CD8-positive, alpha-beta memory T cell (primary cell): ENCODE measurements at regions not wholly inside any gene's neighbourhood (a gene's known extent, or its start where the extent isn't known, plus 50 kb on each side); places are given as distances from the start of the nearest gene placed in this dataset.
"Not testable (repeated sequence)": the region's sequence is repeated elsewhere in the genome, so short reads cannot be mapped to it uniquely, and the experiment has no call there.

ENCODE experiments used
- CTCF ChIA-PET: fragments of 350-600 bp; sonication (Branson Sonifier 250); formaldehyde crosslinking; loops from one replicate; lab custom pipeline; 2021; ENCODE audit warnings: antibody characterized with exemption; lab: Charles Lee
- POLR2A ChIA-PET: fragments of 350-600 bp; sonication (Branson Sonifier 250); formaldehyde crosslinking; loops from one replicate; lab custom pipeline; 2021; ENCODE audit warnings: antibody characterized with exemption; lab: Charles Lee
- DNase-seq, 5 donors: peaks; one replicate each; pipeline versions ENCODE4 v3.0.0 to v3.0.0-alpha.2; 2020 to 2022; ENCODE audit warnings: mixed read lengths in 1 of 5
- H3K27ac ChIP-seq: one replicate; pipeline ENCODE4 v1.7.0; 2013; ENCODE audit warnings: low read depth, mild to moderate bottlenecking, low read length, moderate library complexity
- H3K27me3 ChIP-seq: 2 replicates; pipeline ENCODE4 v1.7.0; 2013; ENCODE audit warnings: low read length, mild to moderate bottlenecking; ENCODE audit not compliant: insufficient read depth, poor library complexity, severe bottlenecking
- H3K36me3 ChIP-seq: 2 replicates; pipeline ENCODE4 v1.7.0; 2013; ENCODE audit warnings: mild to moderate bottlenecking, low read length, moderate library complexity; ENCODE audit not compliant: insufficient read depth
- H3K4me1 ChIP-seq: 2 replicates; pipeline ENCODE4 v1.7.0; 2013; ENCODE audit warnings: mild to moderate bottlenecking, low read length, moderate library complexity; ENCODE audit not compliant: insufficient read depth
- H3K4me3 ChIP-seq: 2 replicates; pipeline ENCODE4 v1.7.0; 2013; ENCODE audit warnings: mild to moderate bottlenecking, low read length
- H3K9me3 ChIP-seq: 2 replicates; pipeline ENCODE4 v1.7.0; 2013; ENCODE audit warnings: mild to moderate bottlenecking, low read length
- H3K27ac Mint-ChIP-seq, 8 donors: one replicate each; pipeline ENCODE4 v1.8.0; 2020 to 2021; ENCODE audit warnings: mixed read lengths in 8 of 8, mild to moderate bottlenecking in 6 of 8, inconsistent platforms in 3 of 8, moderate library complexity in 3 of 8
- H3K27me3 Mint-ChIP-seq, 2 donors: one replicate each; pipeline ENCODE4 v1.8.0; 2020 to 2021; ENCODE audit warnings: mixed read lengths in 2 of 2, mild to moderate bottlenecking in 1 of 2, moderate library complexity in 1 of 2
- H3K36me3 Mint-ChIP-seq, 3 donors: one replicate each; pipeline ENCODE4 v1.8.0; 2020 to 2021; ENCODE audit warnings: mixed read lengths in 3 of 3, inconsistent platforms in 1 of 3, mild to moderate bottlenecking in 1 of 3
- H3K4me1 Mint-ChIP-seq, 3 donors: one replicate each; pipeline ENCODE4 v1.8.0; 2020 to 2021; ENCODE audit warnings: mixed read lengths in 3 of 3, inconsistent platforms in 1 of 3, mild to moderate bottlenecking in 1 of 3
- H3K4me3 Mint-ChIP-seq, 7 donors: one replicate each; pipeline ENCODE4 v1.8.0; 2020 to 2021; ENCODE audit warnings: mixed read lengths in 7 of 7, mild to moderate bottlenecking in 6 of 7, moderate library complexity in 4 of 7, inconsistent platforms in 2 of 7
- H3K9me3 Mint-ChIP-seq, 5 donors: one replicate each; pipeline ENCODE4 v1.8.0; 2020 to 2022; ENCODE audit warnings: mixed read lengths in 5 of 5, mild to moderate bottlenecking in 3 of 5, moderate library complexity in 2 of 5, inconsistent platforms in 1 of 5

DNA sequence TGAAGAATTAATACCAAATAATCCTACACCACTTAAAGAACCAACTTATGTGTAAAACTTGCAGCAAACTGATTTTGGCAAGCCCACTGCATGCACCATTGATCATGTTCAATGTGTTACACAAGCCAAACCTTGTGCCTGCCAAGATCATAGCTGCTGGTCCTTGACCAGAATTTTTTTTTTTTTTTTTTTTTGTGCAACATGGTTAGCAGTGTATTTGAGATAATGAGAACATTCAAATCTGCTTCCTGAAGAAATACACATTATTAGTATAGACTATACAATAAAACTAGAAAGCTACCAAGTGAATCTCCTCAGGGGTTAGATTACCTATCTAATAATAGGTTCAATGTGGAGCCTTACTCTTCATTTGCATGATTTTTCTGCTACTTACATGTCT, 421.0 kb downstream of the MRPL39 start:
- no peaks in the 10 kb centered on the region for H3K4me1 ChIP-seq
- H3K9me3 ChIP-seq, result no peaks in the 10 kb centered on the region
- Mint-ChIP-seq H3K27ac (no peak overlapping the region), H3K36me3 (no peaks in the 10 kb centered on the region), H3K4me1 (no peaks in the 10 kb centered on the region), H3K4me3 (no peak overlapping the region), H3K27me3 (no peaks in the 10 kb centered on the region), H3K9me3 (no peaks in the 10 kb centered on the region)
- no peaks in the 10 kb centered on the region for H3K27me3 ChIP-seq
- H3K27ac ChIP-seq, result no peak overlapping the region
- no peaks in the 10 kb centered on the region for H3K36me3 ChIP-seq
- POLR2A ChIA-PET, result no interaction called here
- no peak for DNase-seq
- H3K4me3 ChIP-seq, result no peak overlapping the region
- CTCF ChIA-PET, result no interaction called here

DNA sequence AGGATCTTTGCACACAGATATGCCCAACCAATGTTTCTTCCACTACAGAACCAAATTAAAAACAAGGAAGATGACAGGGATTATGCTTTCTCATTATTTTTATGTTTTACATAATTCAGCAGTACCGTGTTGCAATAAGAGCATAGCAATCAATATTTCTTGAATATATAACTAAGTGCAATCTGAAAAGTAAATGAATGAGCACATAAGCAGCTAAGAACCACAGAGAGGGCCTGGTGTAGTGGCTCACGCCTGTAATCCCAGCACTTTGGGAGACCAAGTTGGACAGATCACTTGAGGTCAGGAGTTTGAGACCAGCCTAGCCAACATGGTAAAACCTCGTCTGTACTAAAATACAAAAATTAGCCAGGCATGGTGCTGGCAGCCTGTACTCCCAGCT, 423.7 kb downstream of the MRPL39 start:
- Histone ChIP-seq H3K9me3 (no peaks in the 10 kb centered on the region), H3K4me3 (no peak overlapping the region), H3K27ac (no peak overlapping the region), H3K27me3 (no peaks in the 10 kb centered on the region), H3K4me1 (no peaks in the 10 kb centered on the region), H3K36me3 (no peaks in the 10 kb centered on the region)
- no peak for DNase-seq
- Mint-ChIP-seq H3K4me3 (no peak overlapping the region), H3K4me1 (no peaks in the 10 kb centered on the region), H3K27me3 (no peaks in the 10 kb centered on the region), H3K36me3 (no peaks in the 10 kb centered on the region), H3K27ac (no peak overlapping the region), H3K9me3 (no peaks in the 10 kb centered on the region)
- ChIA-PET POLR2A (no interaction called here), CTCF (no interaction called here)

DNA sequence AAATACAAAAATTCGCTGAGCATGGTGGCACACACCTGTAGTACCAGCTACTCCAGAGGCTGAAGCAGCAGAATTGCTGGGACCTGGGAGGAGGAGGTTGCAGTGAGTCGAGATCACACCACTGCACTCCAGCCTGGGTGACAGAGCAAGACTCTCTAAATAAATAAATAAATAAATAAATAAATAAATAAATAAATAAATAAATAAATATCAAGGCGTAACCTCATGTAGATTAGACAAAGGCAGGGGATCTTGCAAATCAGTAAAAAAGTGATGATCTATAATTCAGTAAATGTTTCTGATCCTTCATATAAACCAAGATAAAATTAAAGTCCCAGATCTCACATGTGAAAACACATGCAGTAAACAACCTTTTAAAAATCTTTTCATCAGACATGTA, 425.6 kb downstream of the MRPL39 start:
- POLR2A ChIA-PET, H3K27me3 Mint-ChIP-seq, H3K9me3 Mint-ChIP-seq, H3K27me3 ChIP-seq, H3K36me3 ChIP-seq, H3K4me3 ChIP-seq, H3K4me1 ChIP-seq, H3K4me1 Mint-ChIP-seq, H3K9me3 ChIP-seq, H3K27ac Mint-ChIP-seq, H3K4me3 Mint-ChIP-seq, DNase-seq, H3K36me3 Mint-ChIP-seq, CTCF ChIA-PET, H3K27ac ChIP-seq: not testable (repeated sequence)

DNA sequence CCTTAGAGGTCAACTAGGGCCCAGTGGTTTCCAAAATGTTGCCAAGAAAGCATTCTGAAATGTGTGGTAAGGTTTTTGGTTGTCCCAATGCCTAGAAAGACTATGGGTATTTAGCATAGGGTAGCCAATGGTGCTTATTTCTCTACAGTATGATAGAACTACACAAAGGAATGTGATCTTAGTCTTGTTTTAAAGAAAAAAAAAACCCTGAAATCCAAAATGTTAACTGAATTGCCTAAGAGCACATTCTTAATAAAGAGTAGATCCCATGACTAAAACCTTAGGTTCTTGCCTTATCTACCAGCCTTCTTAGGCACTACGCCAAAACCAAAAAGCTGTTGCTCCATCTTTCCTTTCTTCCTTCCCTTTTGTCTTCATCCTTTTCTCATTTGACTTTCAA, 428.2 kb downstream of the MRPL39 start:
- Histone ChIP-seq H3K27me3 (no peaks in the 10 kb centered on the region), H3K36me3 (no peaks in the 10 kb centered on the region)

DNA sequence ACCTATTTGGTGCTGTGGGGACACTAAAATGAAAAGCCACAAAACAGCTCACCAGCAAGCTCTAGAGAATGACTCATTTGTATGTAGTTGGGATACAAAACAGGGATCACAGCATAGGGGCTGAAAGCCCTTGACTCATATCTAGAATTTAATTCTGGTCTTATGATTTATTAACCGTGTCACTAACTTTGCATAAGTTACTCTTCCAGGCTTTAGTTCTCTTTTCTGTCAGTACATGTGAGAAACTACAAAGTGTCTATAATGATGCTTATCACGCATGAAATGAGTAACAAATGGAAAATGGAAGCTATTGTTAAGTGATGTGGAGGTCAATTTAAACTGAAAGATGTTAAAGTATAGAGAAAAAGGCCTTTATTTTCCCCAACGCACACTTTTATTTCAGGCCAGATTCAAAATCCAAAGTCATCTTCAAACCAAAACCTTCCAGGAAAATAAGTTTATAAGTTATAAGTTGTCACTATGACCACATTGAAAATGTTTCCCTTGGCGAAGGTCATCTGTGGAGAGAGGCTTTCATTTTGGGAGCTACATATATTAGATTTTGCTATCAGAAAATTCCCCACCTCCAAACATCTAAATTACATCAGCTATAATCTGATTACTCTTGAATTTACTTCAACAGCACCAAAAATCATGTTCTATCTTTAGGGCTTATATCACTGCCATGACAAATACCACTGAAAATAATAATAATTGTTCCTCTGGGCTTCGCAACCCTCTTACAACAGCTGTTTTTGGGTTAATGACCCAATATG, 430.5 kb downstream of the MRPL39 start:
- H3K4me1 ChIP-seq, result no peaks in the 10 kb centered on the region
- ChIA-PET POLR2A (no interaction called here), CTCF (no interaction called here)
- Mint-ChIP-seq H3K27me3 (no peaks in the 10 kb centered on the region), H3K9me3 (peaks cover 0 to 2% (median 0%) of the 10 kb centered on the region in 5 donors), H3K4me1 (no peaks in the 10 kb centered on the region), H3K36me3 (no peaks in the 10 kb centered on the region), H3K27ac (no peak overlapping the region), H3K4me3 (no peak overlapping the region)
- H3K27ac ChIP-seq, result no peak overlapping the region
- no peaks in the 10 kb centered on the region for H3K27me3 ChIP-seq
- no peak for DNase-seq
- H3K36me3 ChIP-seq, result no peaks in the 10 kb centered on the region
- no peaks in the 10 kb centered on the region for H3K9me3 ChIP-seq
- H3K4me3 ChIP-seq, result no peak overlapping the region

More for the DNA sequence above, 428.2 kb downstream of the MRPL39 start:
- no peak for DNase-seq
- no peak overlapping the region for H3K4me3 Mint-ChIP-seq
- H3K4me1 Mint-ChIP-seq, result no peaks in the 10 kb centered on the region
- ChIA-PET CTCF (no interaction called here), POLR2A (no interaction called here)
- H3K27me3 Mint-ChIP-seq, result no peaks in the 10 kb centered on the region
- H3K9me3 ChIP-seq, result no peaks in the 10 kb centered on the region
- H3K27ac Mint-ChIP-seq, result no peak overlapping the region
- H3K9me3 Mint-ChIP-seq, result peaks cover 0 to 2% (median 0%) of the 10 kb centered on the region in 5 donors
- no peaks in the 10 kb centered on the region for H3K36me3 Mint-ChIP-seq
- no peak overlapping the region for H3K27ac ChIP-seq
- H3K4me3 ChIP-seq, result no peak overlapping the region
- no peaks in the 10 kb centered on the region for H3K4me1 ChIP-seq

DNA sequence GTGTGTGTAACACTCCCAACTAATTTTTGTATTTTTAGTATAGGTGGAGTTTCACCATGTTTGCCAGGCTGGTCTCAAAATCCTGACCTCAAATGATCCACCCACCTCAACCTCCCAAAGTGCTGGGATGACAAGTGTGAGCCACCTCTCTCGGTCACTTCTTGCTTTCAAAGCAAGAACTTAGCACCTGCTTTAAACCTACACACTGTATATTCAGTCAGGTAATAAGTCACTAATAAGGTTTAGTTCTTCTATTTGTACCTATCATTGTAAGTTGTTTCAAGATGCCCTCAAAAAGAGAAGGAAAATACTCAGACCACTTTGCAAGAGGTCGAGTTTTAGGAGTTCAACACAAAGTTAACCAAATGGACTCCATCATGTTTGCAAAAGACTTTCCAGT, 431.3 kb downstream of the MRPL39 start:
- no peak for DNase-seq
- H3K27me3 ChIP-seq, result no peaks in the 10 kb centered on the region
- peaks cover 0 to 2% (median 0%) of the 10 kb centered on the region in 5 donors for H3K9me3 Mint-ChIP-seq
- no peaks in the 10 kb centered on the region for H3K9me3 ChIP-seq
- no peak overlapping the region for H3K4me3 Mint-ChIP-seq
- H3K4me3 ChIP-seq, result no peak overlapping the region
- H3K4me1 ChIP-seq, result no peaks in the 10 kb centered on the region
- H3K27ac Mint-ChIP-seq, result no peak overlapping the region
- no peak overlapping the region for H3K27ac ChIP-seq
- ChIA-PET POLR2A (no interaction called here), CTCF (no interaction called here)
- no peaks in the 10 kb centered on the region for H3K27me3 Mint-ChIP-seq
- no peaks in the 10 kb centered on the region for H3K4me1 Mint-ChIP-seq
- H3K36me3 ChIP-seq, result no peaks in the 10 kb centered on the region
- H3K36me3 Mint-ChIP-seq, result no peaks in the 10 kb centered on the region

DNA sequence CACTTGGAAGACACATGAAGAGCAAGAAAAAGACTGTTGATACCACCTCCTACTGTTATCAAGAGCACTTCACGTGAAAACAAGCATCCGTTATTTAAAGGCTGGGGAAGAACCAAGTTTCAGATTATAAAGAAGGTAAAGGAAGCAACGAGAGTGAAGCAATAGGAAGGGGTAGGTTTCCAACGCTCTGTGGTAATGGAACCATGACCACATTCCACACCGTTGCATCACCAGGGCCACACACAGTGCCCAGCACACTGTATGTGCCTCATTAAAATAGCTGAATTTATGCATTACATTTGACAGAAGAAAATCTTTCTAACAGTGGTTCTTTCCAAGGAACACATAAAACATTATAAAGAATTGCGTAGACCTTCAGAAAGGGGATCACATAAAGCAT, 435.8 kb downstream of the MRPL39 start:
- H3K9me3 Mint-ChIP-seq, result peaks cover 7 to 19% (median 15%) of the 10 kb centered on the region in 5 donors
- CTCF ChIA-PET, result no interaction called here
- Histone ChIP-seq H3K9me3 (no peaks in the 10 kb centered on the region), H3K27me3 (no peaks in the 10 kb centered on the region), H3K4me1 (no peaks in the 10 kb centered on the region), H3K27ac (no peak overlapping the region), H3K36me3 (no peaks in the 10 kb centered on the region), H3K4me3 (no peak overlapping the region)
- H3K27me3 Mint-ChIP-seq, result no peaks in the 10 kb centered on the region
- H3K4me1 Mint-ChIP-seq, result no peaks in the 10 kb centered on the region
- H3K36me3 Mint-ChIP-seq, result peaks cover 0 to 2% (median 0%) of the 10 kb centered on the region in 3 donors
- no peak overlapping the region for H3K4me3 Mint-ChIP-seq
- H3K27ac Mint-ChIP-seq, result no peak overlapping the region
- no peak for DNase-seq
- POLR2A ChIA-PET, result no interaction called here

DNA sequence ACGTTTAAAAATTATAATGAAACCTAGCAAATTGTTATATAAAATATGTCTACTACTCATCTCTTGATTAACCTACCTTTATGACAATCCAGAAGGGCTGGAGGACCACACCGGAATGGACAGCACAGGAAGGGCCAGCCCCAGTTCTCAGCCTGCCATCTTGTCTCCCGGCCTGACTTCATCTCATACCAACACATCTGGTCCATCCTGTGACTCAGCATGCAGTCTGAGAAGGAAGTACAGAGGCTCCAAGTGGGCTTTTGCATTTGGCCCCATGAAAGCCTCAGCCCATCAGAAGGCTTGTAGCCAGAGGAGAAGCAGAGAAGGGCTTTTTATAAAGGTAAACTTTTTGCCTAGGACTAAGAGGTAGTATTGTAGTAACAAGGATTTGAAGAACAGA, 436.6 kb downstream of the MRPL39 start:
- ChIA-PET CTCF (no interaction called here), POLR2A (no interaction called here)
- peaks cover 7 to 19% (median 16%) of the 10 kb centered on the region in 5 donors for H3K9me3 Mint-ChIP-seq
- no peak for DNase-seq
- no peaks in the 10 kb centered on the region for H3K27me3 Mint-ChIP-seq
- Histone ChIP-seq H3K36me3 (no peaks in the 10 kb centered on the region), H3K27ac (no peak overlapping the region), H3K9me3 (no peaks in the 10 kb centered on the region), H3K27me3 (no peaks in the 10 kb centered on the region), H3K4me3 (no peak overlapping the region), H3K4me1 (no peaks in the 10 kb centered on the region)
- no peaks in the 10 kb centered on the region for H3K4me1 Mint-ChIP-seq
- H3K27ac Mint-ChIP-seq, result no peak overlapping the region
- H3K4me3 Mint-ChIP-seq, result no peak overlapping the region
- H3K36me3 Mint-ChIP-seq, result peaks cover 0 to 2% (median 0%) of the 10 kb centered on the region in 3 donors
